ENCODE measurements at regions not wholly inside any gene's neighbourhood (a gene's known extent, or its start where the extent isn't known, plus 50 kb on each side); places are given as distances from the start of the nearest gene placed in this dataset.

DNA sequence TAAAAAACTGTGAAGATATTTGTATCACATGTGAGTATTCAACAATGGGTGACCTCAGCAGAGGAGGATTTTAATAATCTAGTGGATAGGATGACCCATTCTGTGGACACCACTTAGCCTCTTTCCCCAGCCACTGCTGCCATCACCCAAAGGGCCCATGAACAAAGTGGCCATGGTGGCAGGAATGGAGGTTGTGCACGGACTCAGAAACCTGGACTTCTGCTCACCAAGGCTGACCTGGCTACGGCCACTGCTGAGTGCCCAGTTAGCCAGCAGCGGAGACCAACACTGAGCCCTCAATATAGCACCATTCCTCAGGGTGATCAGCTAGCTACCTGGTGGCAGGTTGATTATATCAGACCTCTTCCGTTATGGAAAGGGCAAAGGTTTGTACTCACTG, 1410.4 kb upstream of the CDH9 start:
- no peaks in the 10 kb centered on the region for H3K9me3 ChIP-seq
- H4K20me1 ChIP-seq (ENCODE audit: insufficient read depth), result no peaks in the 10 kb centered on the region
- H3F3A ChIP-seq (replicated peaks; ENCODE audit: insufficient read depth), result no peaks in the 10 kb centered on the region
- no peak overlapping the region for H3K9ac ChIP-seq
- WGBS (ENCODE audit: low lambda C conversion rate), result 0% methylated on average over 2 of the region's 4 CpGs
- H3K4me1 ChIP-seq (ENCODE audit: control insufficient read depth in 1 of 2, insufficient read depth in 2 of 2, low read depth in 1 of 2, low read length in 1 of 2), result no peaks in the 10 kb centered on the region
- no peak overlapping the region for H3K4me3 ChIP-seq (ENCODE audit: low read depth in 2 of 2, low read length in 1 of 2)
- H3K9me2 ChIP-seq, result no peaks in the 10 kb centered on the region
- no peak overlapping the region for H3K27ac ChIP-seq (ENCODE audit: low read depth in 2 of 2, low read length in 1 of 2)
- H3K27me3 ChIP-seq (ENCODE audit: insufficient read depth), result no peaks in the 10 kb centered on the region
- H3K4me2 ChIP-seq, result no peak overlapping the region
- no peak overlapping the region for H2AFZ ChIP-seq (ENCODE audit: low read depth)
- no peaks in the 10 kb centered on the region for H3K36me3 ChIP-seq (replicated peaks in 1 of 2; ENCODE audit: control insufficient read depth in 1 of 2, insufficient read depth in 2 of 2, low read length in 1 of 2)
- TF ChIP-seq POLR2AphosphoS5 (IDR thresholded peaks at IDR 0.05; ENCODE audit: low read depth, low read length) (no peak), SIN3A (IDR thresholded peaks at IDR 0.05; ENCODE audit: borderline replicate concordance, low read depth, low read length) (no peak), GATA2 (CRISPR knock-in tag; IDR thresholded peaks at IDR 0.05) (no peak), FOXJ3 (CRISPR knock-in tag; IDR thresholded peaks at IDR 0.05) (no peak), GABPA (IDR thresholded peaks at IDR 0.05; ENCODE audit: low read depth) (no peak), JUND (IDR thresholded peaks at IDR 0.05) (no peak), TAF1 (IDR thresholded peaks at IDR 0.05; ENCODE audit: borderline replicate concordance, low read depth, low read length) (no peak), RXRA (IDR thresholded peaks at IDR 0.05; ENCODE audit: borderline replicate concordance, low read depth) (no peak), YY1 (IDR thresholded peaks at IDR 0.05; ENCODE audit: low read depth) (no peak), SMC3 (IDR thresholded peaks at IDR 0.05; ENCODE audit: low read depth, low read length) (no peak)
- TF ChIP-seq, protein P1, sequence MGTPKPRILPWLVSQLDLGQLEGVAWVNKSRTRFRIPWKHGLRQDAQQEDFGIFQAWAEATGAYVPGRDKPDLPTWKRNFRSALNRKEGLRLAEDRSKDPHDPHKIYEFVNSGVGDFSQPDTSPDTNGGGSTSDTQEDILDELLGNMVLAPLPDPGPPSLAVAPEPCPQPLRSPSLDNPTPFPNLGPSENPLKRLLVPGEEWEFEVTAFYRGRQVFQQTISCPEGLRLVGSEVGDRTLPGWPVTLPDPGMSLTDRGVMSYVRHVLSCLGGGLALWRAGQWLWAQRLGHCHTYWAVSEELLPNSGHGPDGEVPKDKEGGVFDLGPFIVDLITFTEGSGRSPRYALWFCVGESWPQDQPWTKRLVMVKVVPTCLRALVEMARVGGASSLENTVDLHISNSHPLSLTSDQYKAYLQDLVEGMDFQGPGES (IDR thresholded peaks at IDR 0.05; ENCODE audit: low read depth, low read length), result no peak
- TF ChIP-seq, protein P2, sequence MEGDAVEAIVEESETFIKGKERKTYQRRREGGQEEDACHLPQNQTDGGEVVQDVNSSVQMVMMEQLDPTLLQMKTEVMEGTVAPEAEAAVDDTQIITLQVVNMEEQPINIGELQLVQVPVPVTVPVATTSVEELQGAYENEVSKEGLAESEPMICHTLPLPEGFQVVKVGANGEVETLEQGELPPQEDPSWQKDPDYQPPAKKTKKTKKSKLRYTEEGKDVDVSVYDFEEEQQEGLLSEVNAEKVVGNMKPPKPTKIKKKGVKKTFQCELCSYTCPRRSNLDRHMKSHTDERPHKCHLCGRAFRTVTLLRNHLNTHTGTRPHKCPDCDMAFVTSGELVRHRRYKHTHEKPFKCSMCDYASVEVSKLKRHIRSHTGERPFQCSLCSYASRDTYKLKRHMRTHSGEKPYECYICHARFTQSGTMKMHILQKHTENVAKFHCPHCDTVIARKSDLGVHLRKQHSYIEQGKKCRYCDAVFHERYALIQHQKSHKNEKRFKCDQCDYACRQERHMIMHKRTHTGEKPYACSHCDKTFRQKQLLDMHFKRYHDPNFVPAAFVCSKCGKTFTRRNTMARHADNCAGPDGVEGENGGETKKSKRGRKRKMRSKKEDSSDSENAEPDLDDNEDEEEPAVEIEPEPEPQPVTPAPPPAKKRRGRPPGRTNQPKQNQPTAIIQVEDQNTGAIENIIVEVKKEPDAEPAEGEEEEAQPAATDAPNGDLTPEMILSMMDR (IDR thresholded peaks at IDR 0.05), result no peak
- TF ChIP-seq, protein P3, sequence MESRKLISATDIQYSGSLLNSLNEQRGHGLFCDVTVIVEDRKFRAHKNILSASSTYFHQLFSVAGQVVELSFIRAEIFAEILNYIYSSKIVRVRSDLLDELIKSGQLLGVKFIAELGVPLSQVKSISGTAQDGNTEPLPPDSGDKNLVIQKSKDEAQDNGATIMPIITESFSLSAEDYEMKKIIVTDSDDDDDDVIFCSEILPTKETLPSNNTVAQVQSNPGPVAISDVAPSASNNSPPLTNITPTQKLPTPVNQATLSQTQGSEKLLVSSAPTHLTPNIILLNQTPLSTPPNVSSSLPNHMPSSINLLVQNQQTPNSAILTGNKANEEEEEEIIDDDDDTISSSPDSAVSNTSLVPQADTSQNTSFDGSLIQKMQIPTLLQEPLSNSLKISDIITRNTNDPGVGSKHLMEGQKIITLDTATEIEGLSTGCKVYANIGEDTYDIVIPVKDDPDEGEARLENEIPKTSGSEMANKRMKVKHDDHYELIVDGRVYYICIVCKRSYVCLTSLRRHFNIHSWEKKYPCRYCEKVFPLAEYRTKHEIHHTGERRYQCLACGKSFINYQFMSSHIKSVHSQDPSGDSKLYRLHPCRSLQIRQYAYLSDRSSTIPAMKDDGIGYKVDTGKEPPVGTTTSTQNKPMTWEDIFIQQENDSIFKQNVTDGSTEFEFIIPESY (IDR thresholded peaks at IDR 0.05; ENCODE audit: borderline replicate concordance, low read depth), result no peak
- H3K79me2 ChIP-seq (ENCODE audit: insufficient read depth), result no peaks in the 10 kb centered on the region
- CTCF ChIA-PET, result no interaction called here
- POLR2A ChIA-PET, result no interaction called here
- DNase-seq, result no peak

DNA sequence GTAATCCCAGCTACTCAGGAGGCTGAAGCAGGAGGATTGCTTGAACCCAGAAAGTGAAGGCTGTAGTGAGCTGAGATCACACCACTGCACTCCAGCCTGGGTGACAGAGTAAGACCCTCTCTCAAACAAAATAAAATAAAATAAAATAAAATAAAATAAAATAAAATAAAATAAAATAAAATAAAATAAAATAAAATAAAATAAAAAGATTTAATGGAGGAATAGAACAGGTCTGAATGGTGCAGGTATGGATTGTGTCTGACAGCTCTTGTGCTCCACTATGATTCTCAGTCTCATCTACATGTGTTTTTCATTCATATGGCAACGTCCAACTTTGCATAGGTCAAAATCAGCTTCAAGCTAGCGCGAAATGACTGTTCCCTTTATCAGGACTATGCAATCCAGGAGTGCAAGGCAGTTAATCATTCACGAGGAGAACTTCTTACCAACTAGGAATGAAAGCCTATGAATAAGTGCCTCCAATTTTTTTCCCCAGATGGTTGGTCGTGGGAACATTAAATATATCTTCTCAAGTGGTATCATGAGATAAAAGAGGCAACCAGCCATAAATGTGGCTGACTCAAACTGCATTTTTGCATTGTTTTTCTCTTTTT, 1392.3 kb upstream of the CDH9 start:
- Histone ChIP-seq H3K9me2 (no peaks in the 10 kb centered on the region), H3K4me3 (ENCODE audit: low read depth in 2 of 2, low read length in 1 of 2) (no peak overlapping the region), H4K20me1 (ENCODE audit: insufficient read depth) (no peaks in the 10 kb centered on the region), H3K4me2 (no peak overlapping the region), H3K4me1 (ENCODE audit: control insufficient read depth in 1 of 2, insufficient read depth in 2 of 2, low read depth in 1 of 2, low read length in 1 of 2) (no peaks in the 10 kb centered on the region), H3K79me2 (ENCODE audit: insufficient read depth) (no peaks in the 10 kb centered on the region), H2AFZ (ENCODE audit: low read depth) (no peak overlapping the region), H3K9ac (no peak overlapping the region), H3K36me3 (replicated peaks in 1 of 2; ENCODE audit: control insufficient read depth in 1 of 2, insufficient read depth in 2 of 2, low read length in 1 of 2) (no peaks in the 10 kb centered on the region), H3F3A (replicated peaks; ENCODE audit: insufficient read depth) (no peaks in the 10 kb centered on the region), H3K27ac (ENCODE audit: low read depth in 2 of 2, low read length in 1 of 2) (no peak overlapping the region), H3K27me3 (ENCODE audit: insufficient read depth) (no peaks in the 10 kb centered on the region), H3K9me3 (no peaks in the 10 kb centered on the region)
- ChIA-PET CTCF (no interaction called here), POLR2A (no interaction called here)
- DNase-seq, result no peak
- 6% methylated on average over 5 of the region's 5 CpGs for WGBS (ENCODE audit: low lambda C conversion rate)
- TF ChIP-seq, protein P4, sequence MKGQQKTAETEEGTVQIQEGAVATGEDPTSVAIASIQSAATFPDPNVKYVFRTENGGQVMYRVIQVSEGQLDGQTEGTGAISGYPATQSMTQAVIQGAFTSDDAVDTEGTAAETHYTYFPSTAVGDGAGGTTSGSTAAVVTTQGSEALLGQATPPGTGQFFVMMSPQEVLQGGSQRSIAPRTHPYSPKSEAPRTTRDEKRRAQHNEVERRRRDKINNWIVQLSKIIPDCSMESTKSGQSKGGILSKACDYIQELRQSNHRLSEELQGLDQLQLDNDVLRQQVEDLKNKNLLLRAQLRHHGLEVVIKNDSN (IDR thresholded peaks at IDR 0.05; ENCODE audit: borderline replicate concordance, low read depth), result no peak
- TF ChIP-seq SMC3 (IDR thresholded peaks at IDR 0.05; ENCODE audit: low read depth, low read length) (no peak), MXI1 (IDR thresholded peaks at IDR 0.05; ENCODE audit: low read depth, low read length) (no peak), RAD21 (IDR thresholded peaks at IDR 0.05; ENCODE audit: low read length) (no peak), POLR2AphosphoS5 (IDR thresholded peaks at IDR 0.05; ENCODE audit: low read depth, low read length) (no peak), SIN3A (IDR thresholded peaks at IDR 0.05; ENCODE audit: borderline replicate concordance, low read depth, low read length) (no peak), FOXJ3 (CRISPR knock-in tag; IDR thresholded peaks at IDR 0.05) (no peak), RFX5 (IDR thresholded peaks at IDR 0.05; ENCODE audit: low read length) (no peak), RCOR1 (IDR thresholded peaks at IDR 0.05; ENCODE audit: low read length) (no peak), JUND (IDR thresholded peaks at IDR 0.05) (no peak)
- TF ChIP-seq, protein P3 (IDR thresholded peaks at IDR 0.05; ENCODE audit: borderline replicate concordance, low read depth), result no peak
- TF ChIP-seq, protein P1 (IDR thresholded peaks at IDR 0.05; ENCODE audit: low read depth, low read length), result no peak

All from SK-N-SH (cell line).